Loucy (cell line): ENCODE measurements at regions not wholly inside any gene's neighbourhood (a gene's known extent, or its start where the extent isn't known, plus 50 kb on each side); places are given as distances from the start of the nearest gene placed in this dataset.

Experiments
- CTCF ChIP-seq: fragments of 200-600 bp; sonication (generic); conservative IDR thresholded peaks from 2 replicates; pipeline ENCODE4 v1.5.1; 2014; ENCODE audit warnings: mild to moderate bottlenecking, antibody characterized with exemption, low read length
- EZH2phosphoT487 ChIP-seq: fragments of 200-600 bp; IDR thresholded peaks from 2 replicates; pipeline ENCODE4 v1.6.1; 2018; ENCODE audit warnings: antibody characterized with exemption, mild to moderate bottlenecking, moderate library complexity, borderline replicate concordance

GRCh38 chr1:187396929-187397796 lies 568.4 kb downstream of the PLA2G4A start:
- TF ChIP-seq CTCF (no peak), EZH2phosphoT487 (no peak)
